NCI-H1048 (cell line): ENCODE measurements at regions not wholly inside any gene's neighbourhood (a gene's known extent, or its start where the extent isn't known, plus 50 kb on each side); places are given as distances from the start of the nearest gene placed in this dataset.
"Not testable (repeated sequence)": the region's sequence is repeated elsewhere in the genome, so short reads cannot be mapped to it uniquely, and the experiment has no call there.

Experiments
- DNase-seq: peaks from one replicate; lab custom pipeline; 2025; lab: John Stamatoyannopoulos, UW

DNA sequence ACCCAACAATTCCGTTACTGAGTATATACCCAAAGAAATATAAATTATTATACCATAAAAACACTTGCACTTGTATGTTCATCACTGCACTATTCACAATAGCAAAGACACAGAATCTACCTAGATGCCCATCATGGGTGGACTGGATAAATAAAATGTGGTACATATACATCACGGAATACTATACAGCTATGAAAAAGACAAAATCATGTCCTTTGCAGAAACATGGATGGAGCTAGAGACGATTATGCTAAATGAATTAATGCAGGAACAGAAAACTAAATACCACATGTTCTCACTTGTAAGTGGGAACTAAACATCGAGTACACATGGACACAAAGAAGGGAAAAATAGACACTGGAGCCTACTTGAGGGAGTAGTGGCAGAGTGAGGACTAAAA lies 185.3 kb downstream of the PYDC2 start:
- DNase-seq, result no peak

DNA sequence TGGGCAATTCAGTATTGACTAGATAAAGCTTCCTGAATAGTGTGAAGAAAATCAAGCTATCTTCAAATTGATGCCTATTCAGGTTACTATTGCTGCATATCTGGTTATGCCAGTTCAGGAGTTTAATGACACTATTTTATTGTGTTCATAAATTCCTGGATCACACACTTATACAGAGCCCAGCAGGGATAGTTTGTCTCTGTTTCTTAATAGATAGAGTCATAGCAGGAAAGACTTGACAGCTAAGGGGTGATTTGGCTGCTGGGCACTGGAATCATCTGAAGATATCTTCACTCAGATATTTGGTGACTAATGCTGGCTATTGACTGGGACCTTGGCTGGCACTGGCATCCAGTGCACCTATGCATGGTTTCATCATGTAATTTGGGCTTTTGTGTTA lies 187.8 kb downstream of the PYDC2 start:
- DNase-seq, result no peak

DNA sequence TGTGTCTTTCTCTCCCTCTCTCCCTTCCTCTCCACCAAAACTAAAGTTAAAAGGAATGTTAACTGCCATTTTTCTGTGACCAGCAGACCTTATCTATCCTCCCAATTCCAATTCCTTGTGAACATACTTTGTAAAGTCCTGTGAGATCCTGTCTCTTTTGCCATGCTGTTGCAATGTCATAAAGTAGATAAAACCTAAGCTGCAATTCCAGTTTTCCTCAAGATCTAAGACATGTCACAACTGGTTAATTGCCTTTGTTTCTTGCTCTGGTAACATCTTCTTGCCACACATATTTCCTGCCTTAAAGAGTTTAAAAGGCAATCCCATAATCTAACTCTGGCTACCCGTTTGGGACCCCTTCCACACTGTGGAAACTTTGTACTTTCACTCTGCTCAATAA lies 188.7 kb downstream of the PYDC2 start:
- no peak for DNase-seq

DNA sequence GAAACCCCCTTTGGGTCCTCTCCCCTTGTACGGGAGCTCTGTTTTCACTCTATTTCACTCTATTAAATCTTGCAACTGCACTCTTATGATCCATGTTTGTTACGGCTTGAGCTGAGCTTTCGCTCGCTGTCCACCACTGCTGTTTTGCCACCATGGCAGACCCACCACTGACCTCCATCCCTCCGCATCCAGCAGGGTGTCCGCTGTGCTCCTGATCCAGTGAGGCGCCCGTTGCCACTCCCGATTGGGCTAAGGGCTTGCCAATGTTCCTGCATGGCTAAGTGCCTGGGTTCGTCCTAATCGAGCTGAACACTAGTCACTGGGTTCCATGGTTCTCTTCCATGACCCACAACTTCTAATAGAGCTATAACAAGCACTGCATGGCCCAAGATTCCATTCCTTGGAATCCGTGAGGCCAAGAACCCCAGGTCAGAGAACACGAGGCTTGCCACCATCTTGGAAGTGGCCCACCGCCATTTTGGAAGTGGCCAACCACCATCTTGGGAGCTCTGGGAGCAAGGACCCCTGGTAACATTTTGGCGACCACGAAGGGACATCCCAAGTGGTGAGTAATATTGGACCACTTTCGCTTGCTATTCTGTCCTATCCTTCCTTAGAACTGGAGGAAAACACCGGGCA lies 197.9 kb downstream of the PYDC2 start:
- not testable (repeated sequence) for DNase-seq

DNA sequence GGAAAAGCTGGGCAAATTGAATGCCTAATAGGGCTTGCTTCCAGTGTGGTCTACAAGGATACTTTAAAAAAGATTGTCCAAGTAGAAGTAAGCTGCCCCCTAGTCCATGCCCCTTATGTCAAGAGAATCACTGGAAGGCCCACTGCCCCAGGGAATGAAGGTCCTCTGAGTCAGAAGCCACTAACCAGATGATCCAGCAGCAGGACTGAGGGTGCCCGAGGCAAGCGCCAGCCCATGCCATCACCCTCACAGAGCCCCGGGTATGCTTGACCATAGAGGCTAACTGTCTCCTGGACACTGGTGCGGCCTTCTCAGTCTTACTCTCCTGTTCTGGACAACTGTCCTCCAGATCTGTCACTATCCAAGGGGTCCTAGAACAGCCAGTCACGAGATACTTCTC lies 201.2 kb downstream of the PYDC2 start:
- DNase-seq, result not testable (repeated sequence)

DNA sequence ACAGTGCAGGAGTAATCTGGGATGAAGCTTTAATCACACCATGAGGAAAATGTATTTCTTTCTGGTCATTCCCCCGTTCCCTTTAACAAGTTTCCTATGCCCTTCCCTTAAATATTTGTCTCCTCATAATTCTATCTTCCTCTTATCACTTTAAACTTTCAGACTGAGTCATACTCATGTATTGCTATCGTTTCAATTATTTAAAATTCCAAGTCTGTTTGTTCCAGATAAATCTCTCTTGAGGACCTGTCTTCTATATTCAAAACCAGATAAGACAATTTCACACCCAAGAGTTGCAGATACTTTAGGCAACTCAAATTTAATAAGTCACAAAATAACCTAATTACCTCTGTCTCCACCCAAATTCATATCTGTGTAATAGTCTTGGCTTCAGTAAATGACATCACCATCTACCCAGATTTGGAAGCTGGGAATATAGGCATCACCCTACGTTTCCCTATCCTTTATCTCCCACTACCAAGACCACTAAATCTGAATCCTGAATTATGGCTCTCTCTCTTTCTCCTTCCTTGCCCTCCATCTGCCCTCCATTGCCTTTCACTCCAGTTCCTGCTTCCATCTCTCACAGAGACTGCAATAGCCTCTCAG lies 220.1 kb downstream of the PYDC2 start:
- no peak for DNase-seq

DNA sequence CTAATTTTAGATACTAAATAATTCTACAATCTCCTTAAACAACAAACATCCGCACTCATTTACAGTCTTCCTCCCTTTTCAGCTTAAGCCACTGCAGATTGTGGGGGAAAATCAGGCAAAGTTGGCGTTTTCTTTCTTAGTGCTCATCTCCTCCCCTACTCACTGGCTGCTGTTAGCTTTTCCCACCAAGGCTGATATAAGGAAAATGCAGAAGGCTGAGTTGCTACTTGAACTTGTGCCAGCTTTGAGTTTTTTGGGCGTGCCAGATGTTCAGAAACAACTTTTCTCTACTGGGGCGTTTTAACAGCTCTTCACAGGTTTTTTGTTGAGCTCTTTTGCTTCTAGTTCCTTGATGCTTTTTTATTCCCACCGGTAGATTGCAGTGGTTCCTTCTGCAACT lies 222.0 kb downstream of the PYDC2 start:
- DNase-seq, result no peak

DNA sequence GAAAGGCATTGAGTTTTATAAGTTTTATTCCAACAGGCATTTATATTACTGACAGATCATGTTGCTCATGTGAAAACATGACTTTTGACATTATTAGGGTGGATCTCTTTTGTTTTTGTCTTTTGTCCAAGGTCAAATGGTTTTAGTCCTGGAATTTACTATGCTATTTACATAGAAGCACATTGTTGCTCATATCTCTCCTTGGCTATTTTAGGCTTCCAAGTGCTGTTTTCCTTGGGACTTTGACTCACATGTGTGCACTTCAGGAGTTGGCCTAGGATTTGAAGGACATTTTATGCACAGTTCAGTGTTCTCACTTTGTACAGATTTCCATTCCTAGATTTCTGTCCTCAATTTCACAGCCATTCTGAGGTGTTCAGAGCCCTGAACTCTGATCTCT lies 225.7 kb downstream of the PYDC2 start:
- DNase-seq, result no peak

DNA sequence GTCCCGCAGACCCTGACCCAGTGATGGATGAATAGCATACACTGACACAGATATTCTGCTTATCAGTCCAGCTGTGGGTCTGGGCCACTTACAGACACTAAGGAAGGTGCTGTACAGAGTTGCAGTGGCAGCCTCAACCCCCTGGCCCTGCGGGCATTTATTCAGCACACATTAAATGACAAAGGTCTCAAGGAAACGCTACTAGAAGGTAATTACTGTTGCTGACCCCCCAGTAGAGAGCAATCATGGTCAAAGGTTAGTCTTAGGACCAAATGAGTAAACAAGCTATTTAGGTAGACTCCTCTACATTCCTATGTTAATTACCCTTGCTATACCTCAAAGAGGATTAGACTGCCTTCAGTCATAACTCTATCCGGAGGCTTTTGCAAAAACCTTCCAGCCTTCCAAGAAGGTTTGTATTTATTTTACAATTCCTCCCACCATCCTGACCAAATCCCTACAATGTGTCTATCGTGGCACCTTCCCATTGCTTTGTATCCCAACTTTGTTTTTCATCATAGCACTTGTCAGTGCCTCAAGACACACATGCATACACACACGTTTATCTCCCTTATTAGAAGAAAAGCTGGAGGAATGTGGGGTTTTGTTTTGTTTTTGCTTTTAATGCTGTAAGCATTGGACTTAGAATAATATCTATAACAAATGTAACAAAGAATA lies 227.9 kb downstream of the PYDC2 start:
- no peak for DNase-seq

DNA sequence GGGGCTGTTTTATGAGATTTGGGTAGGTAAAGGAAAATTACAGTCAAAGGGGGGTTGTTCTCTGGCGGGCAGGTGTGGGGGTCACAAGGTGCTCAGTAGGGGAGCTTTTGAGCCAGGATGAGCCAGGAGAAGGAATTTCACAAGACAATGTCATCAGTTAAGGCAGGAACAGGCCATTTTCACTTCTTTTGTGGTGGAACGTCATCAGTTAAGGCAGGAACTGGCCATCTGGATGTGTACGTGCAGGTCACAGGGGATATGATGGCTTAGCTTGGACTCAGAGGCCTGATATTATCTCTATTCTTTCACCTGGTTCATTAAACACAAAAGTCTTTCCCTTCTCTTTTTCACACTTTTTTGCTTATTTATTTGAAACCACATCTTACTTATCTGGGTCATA lies 230.2 kb downstream of the PYDC2 start:
- DNase-seq, result not testable (repeated sequence)

DNA sequence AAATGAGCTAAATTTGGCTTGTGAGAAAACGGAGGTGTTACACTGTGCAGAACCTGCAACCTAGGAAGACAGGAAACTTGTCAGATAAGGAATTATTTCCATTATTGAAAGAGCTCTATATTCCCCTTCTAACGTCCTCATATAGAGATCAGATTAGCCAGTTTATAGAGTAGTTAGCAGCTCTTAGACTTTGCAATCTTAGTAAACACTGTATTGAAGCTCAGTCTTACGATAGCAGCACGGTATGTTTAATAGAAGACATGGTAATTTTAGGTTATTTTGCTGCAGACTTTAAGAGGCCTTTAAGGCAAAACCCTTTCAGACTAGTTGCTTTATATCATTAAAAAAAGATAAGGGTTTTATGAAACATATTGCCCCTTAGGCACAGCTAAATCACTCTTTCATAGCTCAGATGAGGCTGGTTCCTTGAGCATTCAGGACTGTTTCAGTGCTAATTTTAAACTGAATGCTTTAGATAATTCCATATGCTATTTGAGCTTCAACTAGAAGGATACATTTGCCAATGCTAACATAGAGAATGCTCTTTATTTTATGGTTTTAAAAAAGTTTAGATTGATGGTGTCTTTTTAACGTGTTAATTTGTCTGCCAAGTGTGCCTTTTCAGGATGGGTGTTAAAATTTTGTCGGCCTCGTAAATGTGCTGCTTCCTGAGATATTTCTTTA lies 234.3 kb downstream of the PYDC2 start:
- no peak for DNase-seq

DNA sequence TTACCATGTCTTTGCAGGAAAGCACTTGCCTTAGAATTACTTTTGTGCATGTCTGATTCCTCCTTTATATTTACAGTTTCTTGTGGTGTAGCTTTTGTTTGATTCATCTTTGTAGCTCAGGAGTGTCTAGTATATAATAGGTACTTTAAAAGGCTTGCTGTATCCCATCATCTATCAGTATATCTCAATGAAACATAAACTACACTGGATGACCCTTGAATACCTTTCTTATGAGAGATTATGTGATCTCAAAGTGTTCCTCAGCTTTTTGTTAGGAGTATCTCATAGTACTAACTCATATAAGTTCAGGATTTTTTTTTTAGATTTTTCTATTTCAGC lies 234.8 kb downstream of the PYDC2 start:
- DNase-seq, result no peak

DNA sequence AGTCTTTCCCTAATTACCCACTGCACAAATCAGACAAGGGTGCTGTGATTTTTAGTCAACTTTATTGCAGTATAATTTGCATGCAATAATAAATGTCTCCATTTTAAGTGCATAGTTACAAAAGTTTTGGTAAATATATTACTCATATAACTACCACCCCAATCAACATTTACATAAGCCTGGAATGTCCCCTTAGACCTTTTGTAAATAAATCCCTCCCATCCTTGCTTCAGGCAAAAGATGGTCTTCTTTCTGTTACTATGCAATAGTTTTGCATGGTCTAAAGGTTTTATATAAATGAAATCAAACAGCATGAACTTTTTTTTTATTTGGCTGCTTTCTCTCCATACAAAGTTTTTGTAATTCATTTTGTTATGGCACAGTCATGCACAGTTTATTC lies 235.4 kb downstream of the PYDC2 start:
- no peak for DNase-seq

DNA sequence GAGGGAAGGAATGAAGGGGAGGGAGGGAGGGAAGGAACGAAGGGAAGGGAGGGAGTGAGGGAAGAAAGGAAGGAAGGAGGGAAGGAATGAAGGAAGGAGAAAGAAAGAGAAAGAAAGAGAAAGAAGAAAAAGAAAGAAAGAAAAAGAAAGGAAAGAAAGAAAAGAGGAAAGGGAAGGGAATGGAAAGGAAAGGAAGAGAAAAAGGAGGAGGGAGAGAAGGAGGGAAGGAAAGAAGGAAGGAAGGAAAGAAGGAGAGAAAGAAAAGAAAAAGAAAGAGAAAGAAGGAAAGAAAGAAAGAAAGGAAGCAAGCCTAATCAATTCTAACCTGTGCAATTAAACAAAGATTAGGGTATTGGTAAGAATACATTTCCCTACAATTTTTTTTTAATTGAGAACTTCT lies 238.6 kb downstream of the PYDC2 start:
- no peak for DNase-seq

DNA sequence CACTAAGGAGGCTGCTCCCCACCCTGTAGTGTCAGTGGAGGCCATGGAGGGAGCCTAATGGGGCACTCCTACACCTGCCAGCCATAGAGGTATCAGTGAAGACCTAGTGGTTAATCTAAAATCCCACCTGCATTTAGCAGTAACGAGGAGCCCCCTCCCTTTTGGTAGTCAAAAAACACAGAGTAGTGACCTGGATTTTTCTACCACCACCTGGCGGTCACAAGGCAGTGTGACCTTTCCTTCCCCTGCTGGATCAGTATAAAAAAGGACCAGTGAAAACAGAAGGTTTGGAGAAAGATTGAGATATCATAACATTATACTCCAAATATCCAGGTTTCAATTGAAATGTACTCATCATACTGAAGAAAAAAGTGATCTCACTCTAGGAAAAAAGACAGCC lies 241.2 kb downstream of the PYDC2 start:
- DNase-seq, result no peak

DNA sequence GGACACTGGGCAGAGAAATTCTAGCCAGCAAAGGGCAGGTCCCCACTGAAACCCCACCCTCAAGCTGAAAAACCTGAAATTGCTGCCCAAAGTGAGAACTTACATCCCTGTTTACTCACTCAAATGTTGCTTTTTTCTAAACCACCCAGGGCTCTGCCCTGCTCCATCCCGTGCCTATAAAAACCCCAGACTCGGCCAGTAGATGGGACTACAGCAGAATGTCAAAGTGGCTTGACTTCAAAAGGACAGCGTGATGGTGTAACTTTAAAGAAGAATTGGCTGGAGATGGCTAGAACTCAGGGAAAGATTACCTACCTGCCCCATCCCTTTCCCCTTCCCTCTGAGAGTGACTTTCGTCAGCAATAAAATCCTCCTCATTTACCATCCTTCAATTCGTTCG lies 246.9 kb downstream of the PYDC2 start:
- DNase-seq, result no peak

DNA sequence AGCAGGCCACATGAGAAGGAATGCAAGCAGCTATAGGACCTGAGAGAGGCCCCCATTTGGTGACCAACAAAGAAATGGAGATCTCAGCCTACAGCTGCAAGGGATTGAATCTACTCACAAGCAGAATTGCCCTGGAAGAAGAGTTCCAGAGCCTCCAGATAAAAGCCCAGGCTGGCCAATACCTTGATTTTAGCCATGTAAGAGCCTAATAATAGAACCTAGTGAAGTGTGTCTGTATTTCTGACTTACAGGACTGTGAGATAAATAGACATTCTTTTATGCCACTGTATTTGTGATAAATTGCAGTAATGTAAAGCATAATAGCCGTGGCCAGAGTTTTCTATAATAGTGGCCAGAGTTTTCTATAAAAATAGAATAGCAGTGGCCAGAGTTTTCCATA lies 254.6 kb downstream of the PYDC2 start:
- no peak for DNase-seq

DNA sequence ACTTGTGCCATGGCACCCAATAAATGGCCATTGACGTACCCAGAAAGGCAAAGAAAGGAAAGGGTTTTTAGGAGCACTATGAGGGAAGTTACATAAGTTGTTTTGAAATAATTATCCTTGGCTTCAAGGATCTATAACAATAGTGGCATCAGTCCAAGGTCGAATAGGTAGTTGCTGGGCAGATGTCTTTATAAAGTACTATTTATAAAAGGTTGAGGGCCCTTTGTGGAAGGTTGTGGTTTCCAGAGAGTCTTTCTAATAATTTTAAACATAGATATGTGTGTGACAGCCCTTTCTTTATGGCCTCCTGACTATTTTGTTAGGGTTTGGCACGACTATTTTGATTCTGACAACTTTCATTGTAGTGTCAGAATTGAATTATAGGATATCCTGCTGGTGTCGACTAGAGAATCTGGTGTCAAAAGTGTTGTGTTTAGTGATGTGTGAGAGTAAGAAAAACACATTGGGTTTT lies 260.5 kb downstream of the PYDC2 start:
- DNase-seq, result no peak

DNA sequence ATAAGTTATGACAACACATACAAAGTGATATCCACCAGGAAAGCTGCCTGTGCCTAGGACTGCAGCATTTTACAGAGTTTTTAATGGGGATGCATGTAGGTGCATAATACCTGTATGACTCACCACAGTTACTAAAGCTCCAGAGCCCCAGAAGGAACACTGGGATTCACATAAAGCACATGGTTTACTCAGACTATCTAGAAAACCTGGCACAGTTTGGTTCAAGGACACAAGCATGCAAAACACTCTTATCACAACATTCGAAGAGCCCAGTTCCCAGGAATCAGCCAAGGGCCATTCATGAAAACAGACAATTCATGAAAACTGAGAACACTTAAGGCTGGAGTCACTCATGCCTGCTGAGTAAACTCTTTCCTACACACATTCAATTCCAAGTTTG lies 261.0 kb downstream of the PYDC2 start:
- no peak for DNase-seq

DNA sequence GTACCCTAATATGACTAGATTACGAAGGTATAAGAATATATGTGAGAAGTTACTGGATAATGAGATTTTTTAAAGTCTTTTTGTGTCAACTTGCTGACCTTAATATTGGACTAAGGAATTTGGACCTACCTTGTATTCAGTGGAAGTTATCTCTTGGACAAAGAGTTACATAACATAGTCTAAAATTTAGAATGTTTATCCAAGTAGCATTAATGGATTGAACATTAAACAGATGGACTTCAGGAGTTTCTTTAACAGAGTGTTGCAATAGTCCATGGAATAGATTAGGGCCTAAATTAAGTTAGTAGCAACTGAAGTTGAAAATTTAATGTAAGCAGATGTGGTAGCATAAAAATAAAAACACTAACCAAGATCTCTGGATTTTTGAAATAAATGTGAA lies 266.4 kb downstream of the PYDC2 start:
- DNase-seq, result no peak

DNA sequence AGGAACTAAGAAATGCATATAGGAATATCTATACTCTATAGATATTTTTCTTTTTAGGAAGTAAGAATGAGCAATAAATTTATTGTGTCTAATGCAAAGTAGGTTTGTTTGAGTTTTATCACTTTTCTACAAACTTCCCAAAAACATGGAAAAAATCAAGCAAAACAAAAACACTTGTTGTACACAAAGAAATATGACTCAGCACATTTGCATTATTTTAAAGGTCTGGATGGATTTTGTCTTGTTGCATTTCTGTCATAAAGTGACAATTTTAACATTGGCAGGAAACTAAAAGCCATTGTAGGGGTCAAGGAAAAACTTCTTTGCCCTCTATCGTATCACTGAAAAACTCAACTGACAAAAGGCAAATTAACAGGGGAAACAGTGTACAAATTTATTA lies 267.2 kb downstream of the PYDC2 start:
- no peak for DNase-seq

DNA sequence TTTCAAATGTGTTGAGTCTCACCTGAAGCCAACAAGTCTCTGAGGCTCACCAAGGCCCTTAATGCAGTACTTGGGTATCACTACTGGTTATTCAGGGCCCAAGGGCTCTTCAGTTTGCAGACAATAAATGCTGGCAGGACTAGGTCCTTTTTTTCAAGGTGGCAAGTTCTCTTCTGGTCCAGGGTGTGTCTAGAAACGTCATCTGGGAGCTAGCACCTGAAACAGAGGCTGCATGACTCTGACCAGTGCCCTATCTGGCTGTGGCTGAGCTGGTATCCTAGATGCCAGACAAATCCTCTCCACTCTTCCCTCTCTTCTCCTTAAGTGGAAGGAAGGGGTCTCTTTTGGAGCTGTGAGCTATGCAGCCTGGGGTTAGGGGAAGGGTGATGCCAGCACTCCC lies 276.8 kb downstream of the PYDC2 start:
- no peak for DNase-seq

DNA sequence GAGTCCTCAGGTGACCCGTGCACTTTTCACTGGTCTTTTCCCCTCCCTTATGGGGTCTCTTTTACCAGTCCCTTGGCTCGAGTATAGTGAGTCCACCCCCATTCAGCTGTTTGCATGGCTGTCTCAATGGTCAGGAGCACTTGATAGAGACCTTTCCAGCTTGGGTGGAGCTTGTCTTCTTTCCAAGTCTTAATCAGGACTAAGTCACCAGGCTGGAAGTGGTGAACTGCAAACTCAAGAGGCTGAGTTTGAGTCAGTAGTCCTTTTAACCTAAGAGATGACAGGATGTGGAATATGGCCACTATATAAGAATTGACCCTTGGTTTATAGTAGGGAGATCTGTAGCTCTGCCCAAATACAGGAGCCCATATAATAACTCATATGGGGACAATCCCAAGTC lies 279.7 kb downstream of the PYDC2 start:
- DNase-seq, result no peak
